A549 (cell line): ENCODE measurements at regions not wholly inside any gene's neighbourhood (a gene's known extent, or its start where the extent isn't known, plus 50 kb on each side); places are given as distances from the start of the nearest gene placed in this dataset.

ENCODE experiments used
- CEBPB ChIP-seq, 2 experiments: fragments of >200 bp in 1 of 2; sonication (Bioruptor Twin) in 1 of 2; formaldehyde crosslinking in 1 of 2; IDR thresholded peaks; 2 replicates each; pipeline ENCODE4 v1.6.1; 2012 to 2016
- CTCF ChIP-seq: fragments of >200 bp; sonication (Bioruptor Twin); formaldehyde crosslinking; IDR thresholded peaks from 3 replicates; pipeline ENCODE4 v1.5.1; 2016
- EP300 ChIP-seq, 2 experiments: fragments of >200 bp; sonication (Bioruptor Twin); formaldehyde crosslinking; IDR thresholded peaks; 2 replicates in 1 of 2; 3 replicates in 1 of 2; pipeline ENCODE4 v1.6.1; 2016 to 2017
- FOXS1 ChIP-seq: fragments of 250-450 bp; sonication (Bioruptor Pico); IDR thresholded peaks from 2 replicates; pipeline ENCODE4 v1.5.0; 2020; ENCODE audit warnings: mild to moderate bottlenecking, moderate library complexity
- HEYL ChIP-seq: fragments of 250-450 bp; sonication (Bioruptor Pico); IDR thresholded peaks from 2 replicates; pipeline ENCODE4 v1.8.0; 2021; ENCODE audit warnings: mild to moderate bottlenecking, moderate library complexity
- JUN ChIP-seq, 2 experiments: fragments of >200 bp; sonication (Bioruptor Twin); formaldehyde crosslinking; IDR thresholded peaks; 2 replicates in 1 of 2; 3 replicates in 1 of 2; pipeline ENCODE4 v1.6.1; 2016 to 2017
- KDM1A ChIP-seq: fragments of 200-600 bp; sonication (generic); IDR thresholded peaks from 2 replicates; pipeline ENCODE4 v1.6.1; 2016; ENCODE audit warnings: low read depth, mild to moderate bottlenecking
- MAX ChIP-seq: IDR thresholded peaks from 2 replicates; pipeline ENCODE4 v1.6.1; 2012
- NFE2L2 ChIP-seq: fragments of 150-350 bp; conservative IDR thresholded peaks from 2 replicates; pipeline ENCODE4 v1.6.1; 2014; ENCODE audit warnings: low read length
- POLR2A ChIP-seq: IDR thresholded peaks from 2 replicates; pipeline ENCODE4 v1.6.1; 2012; ENCODE audit warnings: mild to moderate bottlenecking, low read length
- RCOR1 ChIP-seq: fragments of 150-350 bp; IDR thresholded peaks from 2 replicates; pipeline ENCODE4 v1.6.1; 2014; ENCODE audit warnings: antibody characterized with exemption, low read length, low read depth
- REST ChIP-seq: fragments of 200-600 bp; sonication (generic); IDR thresholded peaks from 2 replicates; pipeline ENCODE4 v1.6.1; 2016; ENCODE audit warnings: antibody characterized with exemption, mild to moderate bottlenecking, moderate library complexity
- RFX5 ChIP-seq: fragments of 450-650 bp; IDR thresholded peaks from 2 replicates; pipeline ENCODE4 v1.7.1; 2014; ENCODE audit warnings: antibody characterized with exemption, mild to moderate bottlenecking, moderate library complexity
- SREBF2 ChIP-seq: fragments of 450-650 bp; IDR thresholded peaks from 2 replicates; pipeline ENCODE4 v1.6.1; 2014; ENCODE audit warnings: mild to moderate bottlenecking, moderate library complexity

- TF ChIP-seq SREBF2 (no peak), CEBPB (IDR thresholded peaks at IDR 0.05) (no peak), POLR2A (no peak), CTCF (no peak), REST (no peak), KDM1A (no peak), RFX5 (no peak), HEYL (CRISPR knock-in tag) (no peak), MAX (no peak), RCOR1 (no peak), EP300 (IDR thresholded peaks at IDR 0.05) (no peak), FOXS1 (CRISPR knock-in tag) (no peak), JUN (IDR thresholded peaks at IDR 0.05) (no peak), NFE2L2 (no peak)
Measured at GRCh38 chr5:38789777-38790176, 56.0 kb upstream of the OSMR start.
